Lung (tissue), 11 donors: ENCODE measurements at regions not wholly inside any gene's neighbourhood (a gene's known extent, or its start where the extent isn't known, plus 50 kb on each side); places are given as distances from the start of the nearest gene placed in this dataset.

Experiments used
- ATAC-seq: fragments of 200-7000 bp; cut with Tn5 transposase; one replicate; pipeline ENCODE4 v1.9.1; 2020; ENCODE audit warnings: moderate number of reproducible peaks; ENCODE audit not compliant: insufficient read depth, low FRiP score
- DNase-seq, 3 donors: peaks; one replicate each; pipeline ENCODE4 v3.0.0-alpha.2; 2013 to 2017
- H3K27ac ChIP-seq, 2 donors: one replicate each; pipeline ENCODE4 v1.5.1; 2013; ENCODE audit warnings: mild to moderate bottlenecking in 2 of 2, moderate library complexity in 2 of 2, control low read depth in 1 of 2, inconsistent platforms in 1 of 2, low read depth in 1 of 2, low read length in 1 of 2
- H3K27me3 ChIP-seq, 3 donors: one replicate each; pipeline ENCODE4 v1.5.1; 2013; ENCODE audit warnings: low read length in 2 of 3; ENCODE audit not compliant: control insufficient read depth in 3 of 3, insufficient read depth in 3 of 3
- H3K36me3 ChIP-seq, 4 donors: one replicate each; pipeline ENCODE4 v1.5.1; 2013; ENCODE audit warnings: low read length in 4 of 4, mild to moderate bottlenecking in 1 of 4, moderate library complexity in 1 of 4; ENCODE audit not compliant: control insufficient read depth in 4 of 4, insufficient read depth in 4 of 4
- H3K4me1 ChIP-seq, 5 donors: one replicate each; pipeline ENCODE4 v1.5.1; 2013; ENCODE audit warnings: low read length in 5 of 5, mild to moderate bottlenecking in 2 of 5, moderate library complexity in 1 of 5; ENCODE audit not compliant: control insufficient read depth in 5 of 5, insufficient read depth in 5 of 5
- H3K4me3 ChIP-seq: one replicate; pipeline ENCODE4 v1.5.1; 2013; ENCODE audit warnings: mild to moderate bottlenecking, control low read depth, moderate library complexity
- H3K9ac ChIP-seq, 2 donors: one replicate each; pipeline ENCODE4 v1.5.1; 2013; ENCODE audit warnings: low read length in 2 of 2, control low read depth in 1 of 2; ENCODE audit not compliant: insufficient read depth in 1 of 2
- H3K9me3 ChIP-seq, 4 donors: one replicate each; pipeline ENCODE4 v1.5.1; 2013; ENCODE audit warnings: low read length in 3 of 4, mild to moderate bottlenecking in 1 of 4, moderate library complexity in 1 of 4; ENCODE audit not compliant: control insufficient read depth in 4 of 4, insufficient read depth in 3 of 4
- CTCF ChIP-seq: IDR thresholded peaks from 2 replicates; pipeline ENCODE4 v1.5.1; 2012; ENCODE audit warnings: mild to moderate bottlenecking; ENCODE audit errors: control extremely low read depth, extremely low read depth
- WGBS, 2 donors: extraction: QIAGEN DNeasy Blood & Tissue Kit; methylation state at CpG; one replicate each; pipeline ENCODE4 v1.1.7; 2013; 5-methylcytosine and 5-hydroxymethylcytosine counted together
- donor health status: control.
- donor health status: control.
- donor health status: Bipolar disorder and iron deficiency.
- donor health status: healthy.
- donor health status: DM: yes; HTN: yes; CAD: no.

DNA sequence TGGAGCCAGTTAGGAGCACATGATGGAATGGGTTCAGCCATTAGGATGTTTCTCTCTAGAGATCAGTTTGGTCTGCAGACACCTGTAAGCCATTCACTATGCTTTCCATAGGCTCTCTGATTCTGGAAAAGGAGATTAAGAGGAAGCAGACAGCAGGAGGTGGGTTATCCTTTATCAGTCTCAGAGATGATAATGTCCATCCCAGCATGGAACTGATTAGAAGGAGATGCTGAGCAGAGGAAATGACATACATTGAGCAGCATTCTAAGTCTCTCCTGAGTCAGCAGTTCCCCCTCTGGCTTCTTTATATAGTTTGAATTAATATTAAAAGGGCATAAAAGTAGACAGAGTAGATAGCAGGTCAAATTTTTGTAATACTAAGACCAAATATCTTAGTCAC is 591.1 kb downstream of the GBE1 start:
- H3K4me3 ChIP-seq, result no peak overlapping the region
- no peaks in the 10 kb centered on the region for H3K9me3 ChIP-seq
- H3K27ac ChIP-seq, result no peak overlapping the region
- H3K27me3 ChIP-seq, result no peaks in the 10 kb centered on the region
- H3K9ac ChIP-seq, result no peak overlapping the region
- TF ChIP-seq CTCF, result no peak
- ATAC-seq (no peak), DNase-seq (no peak)
- no peaks in the 10 kb centered on the region for H3K36me3 ChIP-seq
- H3K4me1 ChIP-seq, result no peaks in the 10 kb centered on the region

- WGBS, 2 donors, result 95% methylated on average over 3 of the region's 3 CpGs
- H3K9me3 ChIP-seq, result no peaks in the 10 kb centered on the region
- H3K27me3 ChIP-seq, result no peaks in the 10 kb centered on the region
- no peak overlapping the region for H3K4me3 ChIP-seq
- no peak overlapping the region for H3K27ac ChIP-seq
- no peak for TF ChIP-seq CTCF
- DNase-seq, result no peak
- H3K36me3 ChIP-seq, result no peaks in the 10 kb centered on the region
- H3K9ac ChIP-seq, result no peak overlapping the region
- no peaks in the 10 kb centered on the region for H3K4me1 ChIP-seq
- no peak for ATAC-seq
These were observed 596.6 kb downstream of the GBE1 start for GRCh38 chr3:81164806-81165205.

DNA sequence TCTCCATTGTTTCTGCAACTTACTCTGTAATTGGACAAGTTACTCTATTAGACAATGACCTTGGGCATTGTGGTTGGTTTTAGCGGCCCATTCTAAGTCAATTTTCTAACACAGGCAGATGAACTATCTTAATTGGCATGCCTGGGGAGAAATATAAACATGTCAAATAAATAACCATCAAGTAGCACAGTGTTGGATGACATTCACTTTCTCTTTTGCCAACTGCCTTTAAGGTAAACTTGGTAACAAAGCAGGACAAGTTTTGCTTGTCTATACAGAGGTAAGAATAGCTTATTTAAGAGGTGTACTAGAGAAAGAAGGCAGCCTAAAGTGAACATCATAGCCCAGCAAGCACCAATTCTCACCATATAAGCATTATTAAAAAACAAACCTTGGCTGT is 599.6 kb downstream of the GBE1 start:
- Histone ChIP-seq H3K9ac (no peak overlapping the region), H3K4me1 (no peaks in the 10 kb centered on the region), H3K36me3 (no peaks in the 10 kb centered on the region), H3K9me3 (no peaks in the 10 kb centered on the region), H3K27me3 (no peaks in the 10 kb centered on the region), H3K4me3 (no peak overlapping the region), H3K27ac (no peak overlapping the region)
- ATAC-seq (no peak), DNase-seq (no peak)
- 72 to 90% methylated on average over 1 of the region's 1 CpG for WGBS, 2 donors
- TF ChIP-seq CTCF, result no peak

GRCh38 chr3:81161100-81161499 is 600.3 kb downstream of the GBE1 start:
- DNase-seq, result no peak
- Histone ChIP-seq H3K27ac (no peak overlapping the region), H3K4me3 (no peak overlapping the region), H3K9me3 (no peaks in the 10 kb centered on the region), H3K27me3 (no peaks in the 10 kb centered on the region), H3K36me3 (no peaks in the 10 kb centered on the region), H3K4me1 (no peaks in the 10 kb centered on the region), H3K9ac (no peak overlapping the region)
- WGBS, 2 donors, result 68 to 76% methylated on average over 4 of the region's 4 CpGs
- no peak for ATAC-seq
- TF ChIP-seq CTCF, result no peak
